Loucy (cell line): ENCODE measurements at regions not wholly inside any gene's neighbourhood (a gene's known extent, or its start where the extent isn't known, plus 50 kb on each side); places are given as distances from the start of the nearest gene placed in this dataset.

Experiments used
- H2AFZ ChIP-seq: fragments of 200-600 bp; sonication (generic); 2 replicates; pipeline ENCODE4 v1.6.0; 2016; ENCODE audit warnings: antibody characterized with exemption, mild to moderate bottlenecking, low read length, moderate library complexity
- H3F3A ChIP-seq: fragments of 200-600 bp; 2 replicates; pipeline ENCODE4 v1.6.0; 2016; ENCODE audit warnings: antibody characterized with exemption, low read depth, mild to moderate bottlenecking
- H3K27me3 ChIP-seq: fragments of 200-600 bp; sonication (generic); 2 replicates; pipeline ENCODE4 v1.6.1; 2014; ENCODE audit warnings: low read length, mild to moderate bottlenecking; ENCODE audit not compliant: insufficient read depth, poor library complexity, severe bottlenecking
- H3K36me3 ChIP-seq: fragments of 200-600 bp; sonication (generic); 2 replicates; pipeline ENCODE4 v1.6.1; 2016; ENCODE audit warnings: low read length; ENCODE audit not compliant: insufficient read depth
- H3K4me1 ChIP-seq: fragments of 200-600 bp; sonication (generic); 2 replicates; pipeline ENCODE4 v1.5.1; 2014; ENCODE audit warnings: low read length, mild to moderate bottlenecking; ENCODE audit not compliant: insufficient read depth, poor library complexity, severe bottlenecking
- H3K4me2 ChIP-seq: fragments of 200-600 bp; sonication (generic); 2 replicates; pipeline ENCODE4 v1.6.0; 2014; ENCODE audit warnings: antibody characterized with exemption, low read length, low read depth, mild to moderate bottlenecking; ENCODE audit not compliant: poor library complexity, severe bottlenecking
- H3K4me3 ChIP-seq: fragments of 200-600 bp; sonication (generic); 2 replicates; pipeline ENCODE4 v1.5.1; 2014; ENCODE audit warnings: low read length, mild to moderate bottlenecking, mixed read lengths; ENCODE audit not compliant: poor library complexity, severe bottlenecking
- H3K79me2 ChIP-seq: fragments of 200-600 bp; sonication (generic); 2 replicates; pipeline ENCODE4 v1.6.1; 2014; ENCODE audit warnings: low read length; ENCODE audit not compliant: insufficient read depth
- H3K9ac ChIP-seq: fragments of 200-600 bp; sonication (generic); 2 replicates; pipeline ENCODE4 v1.6.0; 2014; ENCODE audit warnings: mild to moderate bottlenecking, low read depth, low read length, moderate library complexity; ENCODE audit not compliant: poor library complexity, severe bottlenecking
- H3K9me2 ChIP-seq: fragments of 200-600 bp; sonication (generic); replicated peaks from 2 replicates; pipeline ENCODE4 v1.6.1; 2016; ENCODE audit warnings: low read depth, low read length, mixed read lengths
- H3K9me3 ChIP-seq: fragments of 200-600 bp; sonication (generic); 2 replicates; pipeline ENCODE4 v1.6.1; 2014; ENCODE audit warnings: mild to moderate bottlenecking, antibody characterized with exemption, low read length, low read depth; ENCODE audit not compliant: insufficient read depth
- H4K20me1 ChIP-seq: fragments of 200-600 bp; sonication (generic); 2 replicates; pipeline ENCODE4 v1.6.0; 2014; ENCODE audit warnings: antibody characterized with exemption, low read length, mild to moderate bottlenecking; ENCODE audit not compliant: insufficient read depth, poor library complexity, severe bottlenecking
- CTCF ChIP-seq: fragments of 200-600 bp; sonication (generic); conservative IDR thresholded peaks from 2 replicates; pipeline ENCODE4 v1.5.1; 2014; ENCODE audit warnings: mild to moderate bottlenecking, antibody characterized with exemption, low read length
- EZH2phosphoT487 ChIP-seq: fragments of 200-600 bp; IDR thresholded peaks from 2 replicates; pipeline ENCODE4 v1.6.1; 2018; ENCODE audit warnings: antibody characterized with exemption, mild to moderate bottlenecking, moderate library complexity, borderline replicate concordance

- Histone ChIP-seq H3K4me1 (no peaks in the 10 kb centered on the region), H3K27me3 (no peaks in the 10 kb centered on the region), H4K20me1 (no peaks in the 10 kb centered on the region), H3K4me3 (no peak overlapping the region), H2AFZ (no peak overlapping the region), H3K4me2 (no peak overlapping the region), H3K79me2 (no peaks in the 10 kb centered on the region), H3K9me2 (no peaks in the 10 kb centered on the region), H3K9me3 (no peaks in the 10 kb centered on the region), H3F3A (no peaks in the 10 kb centered on the region), H3K36me3 (no peaks in the 10 kb centered on the region), H3K9ac (no peak overlapping the region)
- TF ChIP-seq CTCF (no peak), EZH2phosphoT487 (no peak)
Observed at GRCh38 chr2:136295168-136295567, 177.2 kb upstream of the CXCR4 start.

- H3K9me3 ChIP-seq: no peaks in the 10 kb centered on the region
- H2AFZ ChIP-seq: no peak overlapping the region
- TF ChIP-seq CTCF (no peak), EZH2phosphoT487 (no peak)
- H3K4me3 ChIP-seq: no peak overlapping the region
- no peaks in the 10 kb centered on the region for H3K4me1 ChIP-seq
- H3F3A ChIP-seq: no peaks in the 10 kb centered on the region
- no peak overlapping the region for H3K9ac ChIP-seq
- no peak overlapping the region for H3K4me2 ChIP-seq
- H3K36me3 ChIP-seq: no peaks in the 10 kb centered on the region
- H3K79me2 ChIP-seq: no peaks in the 10 kb centered on the region
- no peaks in the 10 kb centered on the region for H4K20me1 ChIP-seq
- H3K9me2 ChIP-seq: no peaks in the 10 kb centered on the region
- H3K27me3 ChIP-seq: no peaks in the 10 kb centered on the region
Observed at GRCh38 chr2:136291871-136292270, 173.9 kb upstream of the CXCR4 start.

GRCh38 chr2:136290326-136290725, 172.4 kb upstream of the CXCR4 start:
- no peak for TF ChIP-seq CTCF
- no peak for TF ChIP-seq EZH2phosphoT487
- H3K4me2 ChIP-seq: no peak overlapping the region
- no peaks in the 10 kb centered on the region for H3K79me2 ChIP-seq
- no peak overlapping the region for H3K4me3 ChIP-seq
- no peak overlapping the region for H2AFZ ChIP-seq
- no peaks in the 10 kb centered on the region for H4K20me1 ChIP-seq
- no peak overlapping the region for H3K9ac ChIP-seq
- H3K4me1 ChIP-seq: no peaks in the 10 kb centered on the region
- no peaks in the 10 kb centered on the region for H3K9me3 ChIP-seq
- H3F3A ChIP-seq: no peaks in the 10 kb centered on the region
- no peaks in the 10 kb centered on the region for H3K9me2 ChIP-seq
- no peaks in the 10 kb centered on the region for H3K27me3 ChIP-seq
- H3K36me3 ChIP-seq: no peaks in the 10 kb centered on the region
